Fibroblast of upper back skin (primary cell): ENCODE measurements at regions not wholly inside any gene's neighbourhood (a gene's known extent, or its start where the extent isn't known, plus 50 kb on each side); places are given as distances from the start of the nearest gene placed in this dataset.

ENCODE experiments used
- DNase-seq: peaks from one replicate; pipeline ENCODE4 v3.0.0-alpha.2; 2013

- DNase-seq: no peak
These were observed 85.6 kb downstream of the SNAPC1 start for GRCh38 chr14:61847861-61848260.

GRCh38 chr14:61854898-61855297, 92.7 kb downstream of the SNAPC1 start:
- no peak for DNase-seq

GRCh38 chr14:61860294-61860918, 98.2 kb downstream of the SNAPC1 start:
- DNase-seq: peak; percentile 31

- no peak for DNase-seq
These were observed 99.2 kb downstream of the SNAPC1 start for GRCh38 chr14:61861320-61861865.

GRCh38 chr14:61864329-61864898, 102.2 kb downstream of the SNAPC1 start:
- DNase-seq: no peak

- DNase-seq: no peak
These were observed 105.0 kb downstream of the SNAPC1 start for GRCh38 chr14:61866932-61867920.

GRCh38 chr14:61868846-61869245, 106.6 kb downstream of the SNAPC1 start:
- DNase-seq: no peak

GRCh38 chr14:61870163-61870562, 107.9 kb downstream of the SNAPC1 start:
- DNase-seq: no peak

GRCh38 chr14:61872452-61872851, 110.2 kb downstream of the SNAPC1 start:
- DNase-seq: no peak

- DNase-seq: no peak
These were observed 113.3 kb downstream of the SNAPC1 start for GRCh38 chr14:61875483-61875882.

GRCh38 chr14:61876362-61877034, 114.3 kb downstream of the SNAPC1 start:
- no peak for DNase-seq

- no peak for DNase-seq
These were observed 114.8 kb downstream of the SNAPC1 start for GRCh38 chr14:61877035-61877390.

GRCh38 chr14:61877768-61878167, 115.5 kb downstream of the SNAPC1 start:
- no peak for DNase-seq

- no peak for DNase-seq
These were observed 116.7 kb downstream of the SNAPC1 start for GRCh38 chr14:61878931-61879330.

GRCh38 chr14:61881046-61881445, 118.8 kb downstream of the SNAPC1 start:
- DNase-seq: no peak

- no peak for DNase-seq
These were observed 122.5 kb downstream of the SNAPC1 start for GRCh38 chr14:61884711-61885110.

- no peak for DNase-seq
These were observed 123.2 kb downstream of the SNAPC1 start for GRCh38 chr14:61885203-61885961.

- DNase-seq: peak; percentile 31
These were observed 125.4 kb downstream of the SNAPC1 start for GRCh38 chr14:61887628-61888027.

- DNase-seq: no peak
These were observed 127.7 kb downstream of the SNAPC1 start for GRCh38 chr14:61889914-61890351.

GRCh38 chr14:61891170-61891569, 128.9 kb downstream of the SNAPC1 start:
- peak; percentile 16 for DNase-seq

GRCh38 chr14:61891810-61892209, 129.6 kb downstream of the SNAPC1 start:
- DNase-seq: no peak

- no peak for DNase-seq
These were observed 131.2 kb downstream of the SNAPC1 start for GRCh38 chr14:61893371-61893940.
